Neural progenitor cell (in vitro differentiated cells): ENCODE measurements at regions not wholly inside any gene's neighbourhood (a gene's known extent, or its start where the extent isn't known, plus 50 kb on each side); places are given as distances from the start of the nearest gene placed in this dataset.

Experiments used
- EZH2 ChIP-seq: fragments of 200-600 bp; sonication (generic); IDR thresholded peaks from 2 replicates; pipeline ENCODE4 v1.6.1; 2017; ENCODE audit warnings: antibody characterized with exemption, mild to moderate bottlenecking, moderate library complexity
- EZH2phosphoT487 ChIP-seq: fragments of 200-600 bp; sonication (generic); IDR thresholded peaks from 2 replicates; pipeline ENCODE4 v1.6.1; 2017; ENCODE audit warnings: antibody characterized with exemption
- TF ChIP-seq, protein P1 (sequence below): fragments of 200-600 bp; sonication (generic); IDR thresholded peaks from 2 replicates; pipeline ENCODE4 v1.5.1; 2017; ENCODE audit warnings: antibody characterized with exemption, mild to moderate bottlenecking

GRCh38 chr2:220949466-220949865 lies 622.6 kb downstream of the EPHA4 start:
- TF ChIP-seq, protein P1, sequence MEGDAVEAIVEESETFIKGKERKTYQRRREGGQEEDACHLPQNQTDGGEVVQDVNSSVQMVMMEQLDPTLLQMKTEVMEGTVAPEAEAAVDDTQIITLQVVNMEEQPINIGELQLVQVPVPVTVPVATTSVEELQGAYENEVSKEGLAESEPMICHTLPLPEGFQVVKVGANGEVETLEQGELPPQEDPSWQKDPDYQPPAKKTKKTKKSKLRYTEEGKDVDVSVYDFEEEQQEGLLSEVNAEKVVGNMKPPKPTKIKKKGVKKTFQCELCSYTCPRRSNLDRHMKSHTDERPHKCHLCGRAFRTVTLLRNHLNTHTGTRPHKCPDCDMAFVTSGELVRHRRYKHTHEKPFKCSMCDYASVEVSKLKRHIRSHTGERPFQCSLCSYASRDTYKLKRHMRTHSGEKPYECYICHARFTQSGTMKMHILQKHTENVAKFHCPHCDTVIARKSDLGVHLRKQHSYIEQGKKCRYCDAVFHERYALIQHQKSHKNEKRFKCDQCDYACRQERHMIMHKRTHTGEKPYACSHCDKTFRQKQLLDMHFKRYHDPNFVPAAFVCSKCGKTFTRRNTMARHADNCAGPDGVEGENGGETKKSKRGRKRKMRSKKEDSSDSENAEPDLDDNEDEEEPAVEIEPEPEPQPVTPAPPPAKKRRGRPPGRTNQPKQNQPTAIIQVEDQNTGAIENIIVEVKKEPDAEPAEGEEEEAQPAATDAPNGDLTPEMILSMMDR: no peak
- TF ChIP-seq EZH2 (no peak), EZH2phosphoT487 (no peak)
